ENCODE measurements at regions not wholly inside any gene's neighbourhood (a gene's known extent, or its start where the extent isn't known, plus 50 kb on each side); places are given as distances from the start of the nearest gene placed in this dataset.

- DNase-seq (ENCODE audit: extremely low read depth, insufficient read length): no peak
- H3K4me3 ChIP-seq (replicated peaks; ENCODE audit: low read depth, low read length): no peak overlapping the region
- no peaks in the 10 kb centered on the region for H3K36me3 ChIP-seq (ENCODE audit: control insufficient read depth, insufficient read depth, low read length)
- no peaks in the 10 kb centered on the region for H3K27me3 ChIP-seq (replicated peaks; ENCODE audit: control insufficient read depth, insufficient read depth, low read length)
- no peak for TF ChIP-seq CTCF (IDR thresholded peaks at IDR 0.05; ENCODE audit: insufficient read depth, low read length, poor library complexity, severe bottlenecking)
Measured at GRCh38 chr21:26715116-26715515, 130.1 kb downstream of the ADAMTS1 start.

- no peak for TF ChIP-seq CTCF (IDR thresholded peaks at IDR 0.05; ENCODE audit: insufficient read depth, low read length, poor library complexity, severe bottlenecking)
- Histone ChIP-seq H3K27me3 (replicated peaks; ENCODE audit: control insufficient read depth, insufficient read depth, low read length) (no peaks in the 10 kb centered on the region), H3K36me3 (ENCODE audit: control insufficient read depth, insufficient read depth, low read length) (no peaks in the 10 kb centered on the region), H3K4me3 (replicated peaks; ENCODE audit: low read depth, low read length) (no peak overlapping the region)
- DNase-seq (ENCODE audit: extremely low read depth, insufficient read length): no peak
Measured at GRCh38 chr21:26710155-26710554, 135.1 kb downstream of the ADAMTS1 start.

GRCh38 chr21:26709090-26709489 is 136.0 kb upstream of the CYYR1 start:
- Histone ChIP-seq H3K27me3 (replicated peaks; ENCODE audit: control insufficient read depth, insufficient read depth, low read length) (no peaks in the 10 kb centered on the region), H3K36me3 (ENCODE audit: control insufficient read depth, insufficient read depth, low read length) (no peaks in the 10 kb centered on the region), H3K4me3 (replicated peaks; ENCODE audit: low read depth, low read length) (no peak overlapping the region)
- no peak for TF ChIP-seq CTCF (IDR thresholded peaks at IDR 0.05; ENCODE audit: insufficient read depth, low read length, poor library complexity, severe bottlenecking)
- DNase-seq (ENCODE audit: extremely low read depth, insufficient read length): no peak

GRCh38 chr21:26708223-26708800 is 135.2 kb upstream of the CYYR1 start:
- TF ChIP-seq CTCF (IDR thresholded peaks at IDR 0.05; ENCODE audit: insufficient read depth, low read length, poor library complexity, severe bottlenecking): no peak

GRCh38 chr21:26707246-26707645 is 134.2 kb upstream of the CYYR1 start:
- Histone ChIP-seq H3K27me3 (replicated peaks; ENCODE audit: control insufficient read depth, insufficient read depth, low read length) (no peaks in the 10 kb centered on the region), H3K4me3 (replicated peaks; ENCODE audit: low read depth, low read length) (no peak overlapping the region), H3K36me3 (ENCODE audit: control insufficient read depth, insufficient read depth, low read length) (no peaks in the 10 kb centered on the region)
- no peak for DNase-seq (ENCODE audit: extremely low read depth, insufficient read length)
- no peak for TF ChIP-seq CTCF (IDR thresholded peaks at IDR 0.05; ENCODE audit: insufficient read depth, low read length, poor library complexity, severe bottlenecking)

More at GRCh38 chr21:26708223-26708800, 135.2 kb upstream of the CYYR1 start:
- H3K36me3 ChIP-seq (ENCODE audit: control insufficient read depth, insufficient read depth, low read length): no peaks in the 10 kb centered on the region
- no peaks in the 10 kb centered on the region for H3K27me3 ChIP-seq (replicated peaks; ENCODE audit: control insufficient read depth, insufficient read depth, low read length)
- no peak overlapping the region for H3K4me3 ChIP-seq (replicated peaks; ENCODE audit: low read depth, low read length)
- no peak for DNase-seq (ENCODE audit: extremely low read depth, insufficient read length)

DNA sequence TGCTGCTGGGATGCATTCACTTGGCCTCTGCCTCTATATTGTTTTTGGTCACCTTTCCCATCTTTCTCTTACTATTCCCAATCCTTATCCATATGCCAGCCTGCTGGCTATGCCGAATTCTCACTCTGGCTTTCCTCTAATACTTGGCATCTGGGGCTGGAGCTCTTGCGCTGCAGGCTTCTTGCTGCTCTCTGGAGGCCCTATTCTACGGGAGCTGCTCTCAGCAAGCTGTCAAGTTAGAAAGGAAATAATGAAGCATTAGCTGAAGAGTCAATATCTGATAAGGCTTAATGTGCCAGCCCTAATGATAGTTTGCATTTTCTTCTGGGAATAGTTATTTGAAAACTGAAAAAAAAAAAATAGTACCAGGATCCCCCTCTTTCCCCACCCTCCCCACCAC is 125.3 kb upstream of the CYYR1 start:
- no peak for DNase-seq (ENCODE audit: extremely low read depth, insufficient read length)
- TF ChIP-seq CTCF (IDR thresholded peaks at IDR 0.05; ENCODE audit: insufficient read depth, low read length, poor library complexity, severe bottlenecking): no peak
- Histone ChIP-seq H3K36me3 (ENCODE audit: control insufficient read depth, insufficient read depth, low read length) (no peaks in the 10 kb centered on the region), H3K27me3 (replicated peaks; ENCODE audit: control insufficient read depth, insufficient read depth, low read length) (no peaks in the 10 kb centered on the region), H3K4me3 (replicated peaks; ENCODE audit: low read depth, low read length) (no peak overlapping the region)
